ENCODE measurements at regions not wholly inside any gene's neighbourhood (a gene's known extent, or its start where the extent isn't known, plus 50 kb on each side); places are given as distances from the start of the nearest gene placed in this dataset.
A peak's percentile ranks its signal among the peaks of the same experiment; 100 is the strongest.
"Not testable (repeated sequence)": the region's sequence is repeated elsewhere in the genome, so short reads cannot be mapped to it uniquely, and the experiment has no call there.

DNA sequence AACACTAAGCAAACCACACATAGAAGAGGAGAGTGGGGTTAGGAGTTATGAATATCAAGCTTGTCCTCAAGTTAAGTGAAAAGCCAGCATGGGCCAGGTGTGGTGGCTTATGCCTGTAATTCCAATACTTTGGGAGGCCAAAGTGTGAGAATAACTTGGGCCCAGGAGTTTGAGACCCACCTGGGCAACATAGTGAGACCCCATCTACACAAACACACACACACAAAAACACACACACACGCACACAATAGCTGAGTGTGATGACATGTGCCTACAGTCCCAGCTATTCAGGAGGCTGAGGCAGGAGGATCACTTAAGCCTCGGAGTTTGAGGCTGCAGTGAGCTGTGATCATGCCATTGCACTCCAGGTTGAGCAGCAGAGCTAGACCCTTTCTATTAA, 69.7 kb downstream of the PPIAL4G start:
- H4K20me1 ChIP-seq (ENCODE audit: insufficient read depth, low read length); H3K9me3 ChIP-seq (ENCODE audit: low read length); H3K4me2 ChIP-seq (ENCODE audit: low read length); H2AFZ ChIP-seq (ENCODE audit: low read length); H3K27ac ChIP-seq (ENCODE audit: low read depth, low read length, poor library complexity, severe bottlenecking); H3K9me2 ChIP-seq (ENCODE audit: low read depth, low read length); H3K79me2 ChIP-seq (ENCODE audit: insufficient read depth, low read length); H3K9ac ChIP-seq (ENCODE audit: low read length); H3K36me3 ChIP-seq (ENCODE audit: insufficient read depth, low read length); H3K4me3 ChIP-seq (ENCODE audit: low read depth, low read length, poor library complexity, severe bottlenecking); H3F3A ChIP-seq (ENCODE audit: insufficient read depth, low read length); H3K27me3 ChIP-seq (ENCODE audit: insufficient read depth, low read length); H3K4me1 ChIP-seq (ENCODE audit: insufficient read depth, low read length, severe bottlenecking): not testable (repeated sequence)

DNA sequence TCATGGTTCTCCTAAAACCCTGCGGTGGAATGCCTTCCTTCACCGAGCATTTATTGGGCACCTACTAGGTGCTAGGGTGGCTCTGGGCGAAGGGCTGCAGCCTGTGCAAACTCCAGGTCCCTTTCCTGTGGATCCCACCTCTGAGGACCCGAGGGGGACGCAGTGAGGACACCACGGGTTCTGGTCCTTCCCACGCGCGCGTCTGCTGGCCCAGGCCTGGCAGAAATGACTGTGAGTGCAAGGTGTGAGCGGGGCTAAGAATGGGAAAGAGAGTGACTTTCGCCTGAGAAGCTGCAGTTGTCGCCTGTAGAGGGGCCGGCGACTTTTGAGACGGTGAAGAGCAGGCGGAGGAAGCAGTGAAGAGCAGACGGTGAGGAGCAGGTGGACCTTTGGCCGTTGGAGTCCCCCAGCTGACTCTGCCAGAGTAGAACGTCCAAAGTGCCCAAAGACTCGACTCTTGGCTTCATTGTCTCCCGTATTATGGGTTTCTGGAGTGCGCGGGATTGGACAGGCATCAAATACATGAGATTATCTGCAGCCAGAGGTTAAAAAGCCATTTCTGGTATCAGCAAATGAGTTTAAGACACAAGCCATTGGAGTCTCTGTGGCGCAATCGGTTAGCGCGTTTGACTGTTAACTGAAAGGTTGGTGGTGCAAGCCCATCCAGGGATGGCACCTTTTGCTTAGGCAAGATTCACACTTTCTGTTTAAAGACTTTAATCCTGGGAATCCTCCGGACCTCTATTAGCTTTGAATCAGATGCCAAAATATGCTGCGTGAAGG, 78.1 kb downstream of the PPIAL4G start:
- H4K20me1 ChIP-seq (ENCODE audit: insufficient read depth, low read length); H3K27me3 ChIP-seq (ENCODE audit: insufficient read depth, low read length); H2AFZ ChIP-seq (ENCODE audit: low read length); H3K9ac ChIP-seq (ENCODE audit: low read length); H3F3A ChIP-seq (ENCODE audit: insufficient read depth, low read length); H3K27ac ChIP-seq (ENCODE audit: low read depth, low read length, poor library complexity, severe bottlenecking); H3K79me2 ChIP-seq (ENCODE audit: insufficient read depth, low read length); H3K9me3 ChIP-seq (ENCODE audit: low read length); H3K36me3 ChIP-seq (ENCODE audit: insufficient read depth, low read length); H3K9me2 ChIP-seq (ENCODE audit: low read depth, low read length); H3K4me3 ChIP-seq (ENCODE audit: low read depth, low read length, poor library complexity, severe bottlenecking); H3K4me2 ChIP-seq (ENCODE audit: low read length): not testable (repeated sequence)
- H3K4me1 ChIP-seq (ENCODE audit: insufficient read depth, low read length, severe bottlenecking): peaks cover 18% of the 10 kb centered on the region

DNA sequence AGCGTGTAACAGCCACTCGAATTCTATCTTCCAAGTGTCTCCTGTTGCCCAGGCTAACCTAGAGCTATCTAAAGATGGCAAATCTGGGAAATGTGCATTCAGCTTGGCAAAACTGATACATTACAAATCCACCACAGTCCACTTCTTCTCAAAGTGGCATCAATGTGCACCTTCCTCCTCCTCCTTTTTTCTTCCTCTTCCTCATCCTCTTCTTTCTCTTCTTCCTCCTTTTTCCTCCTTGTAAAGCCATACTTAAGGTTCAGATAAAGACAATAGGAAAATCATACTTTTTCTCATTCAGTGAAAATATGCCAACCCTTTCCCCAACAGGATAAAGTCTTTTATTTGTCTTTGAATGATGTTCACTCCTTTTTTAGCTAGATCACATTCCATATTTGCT, 79.2 kb downstream of the PPIAL4G start:
- H3K27me3 ChIP-seq (ENCODE audit: insufficient read depth, low read length); H3K4me2 ChIP-seq (ENCODE audit: low read length): not testable (repeated sequence)

DNA sequence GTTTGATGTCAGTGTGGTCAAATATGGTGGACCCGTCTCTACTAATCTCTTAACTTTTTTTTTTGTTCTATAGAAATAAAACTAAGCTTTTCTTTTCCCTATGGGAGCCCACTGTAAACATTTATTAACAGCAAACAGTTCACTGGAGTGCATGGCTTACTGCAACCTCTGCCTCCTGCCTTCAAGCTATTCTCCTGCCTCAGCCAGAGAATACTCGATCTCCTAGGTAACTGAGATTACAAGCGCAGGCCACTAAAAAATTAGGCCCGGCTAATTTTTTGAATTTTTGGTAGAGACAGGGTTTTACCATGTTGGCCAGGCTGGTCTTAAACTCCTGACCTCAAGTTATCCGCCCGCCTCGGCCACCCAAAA, 80.0 kb downstream of the PPIAL4G start:
- Histone ChIP-seq H3K4me1 (ENCODE audit: insufficient read depth, low read length, severe bottlenecking) (peaks cover 18% of the 10 kb centered on the region), H3K9ac (ENCODE audit: low read length) (peak overlapping the region; percentile 80), H3K4me3 (ENCODE audit: low read depth, low read length, poor library complexity, severe bottlenecking) (peak overlapping the region; percentile 72), H3K27ac (ENCODE audit: low read depth, low read length, poor library complexity, severe bottlenecking) (peak overlapping the region; percentile 71), H3K4me2 (ENCODE audit: low read length) (peak overlapping the region; percentile 61)
- not testable (repeated sequence) for H3F3A ChIP-seq (ENCODE audit: insufficient read depth, low read length); H4K20me1 ChIP-seq (ENCODE audit: insufficient read depth, low read length); H3K9me2 ChIP-seq (ENCODE audit: low read depth, low read length); H3K27me3 ChIP-seq (ENCODE audit: insufficient read depth, low read length); H3K9me3 ChIP-seq (ENCODE audit: low read length); H3K36me3 ChIP-seq (ENCODE audit: insufficient read depth, low read length); H3K79me2 ChIP-seq (ENCODE audit: insufficient read depth, low read length); H2AFZ ChIP-seq (ENCODE audit: low read length)

More for the DNA sequence above, 79.2 kb downstream of the PPIAL4G start:
- H3F3A ChIP-seq (ENCODE audit: insufficient read depth, low read length); H3K9me2 ChIP-seq (ENCODE audit: low read depth, low read length); H2AFZ ChIP-seq (ENCODE audit: low read length); H3K79me2 ChIP-seq (ENCODE audit: insufficient read depth, low read length); H3K9me3 ChIP-seq (ENCODE audit: low read length); H3K4me3 ChIP-seq (ENCODE audit: low read depth, low read length, poor library complexity, severe bottlenecking); H3K27ac ChIP-seq (ENCODE audit: low read depth, low read length, poor library complexity, severe bottlenecking); H3K36me3 ChIP-seq (ENCODE audit: insufficient read depth, low read length); H3K9ac ChIP-seq (ENCODE audit: low read length); H4K20me1 ChIP-seq (ENCODE audit: insufficient read depth, low read length): not testable (repeated sequence)
- H3K4me1 ChIP-seq (ENCODE audit: insufficient read depth, low read length, severe bottlenecking): peaks cover 18% of the 10 kb centered on the region

DNA sequence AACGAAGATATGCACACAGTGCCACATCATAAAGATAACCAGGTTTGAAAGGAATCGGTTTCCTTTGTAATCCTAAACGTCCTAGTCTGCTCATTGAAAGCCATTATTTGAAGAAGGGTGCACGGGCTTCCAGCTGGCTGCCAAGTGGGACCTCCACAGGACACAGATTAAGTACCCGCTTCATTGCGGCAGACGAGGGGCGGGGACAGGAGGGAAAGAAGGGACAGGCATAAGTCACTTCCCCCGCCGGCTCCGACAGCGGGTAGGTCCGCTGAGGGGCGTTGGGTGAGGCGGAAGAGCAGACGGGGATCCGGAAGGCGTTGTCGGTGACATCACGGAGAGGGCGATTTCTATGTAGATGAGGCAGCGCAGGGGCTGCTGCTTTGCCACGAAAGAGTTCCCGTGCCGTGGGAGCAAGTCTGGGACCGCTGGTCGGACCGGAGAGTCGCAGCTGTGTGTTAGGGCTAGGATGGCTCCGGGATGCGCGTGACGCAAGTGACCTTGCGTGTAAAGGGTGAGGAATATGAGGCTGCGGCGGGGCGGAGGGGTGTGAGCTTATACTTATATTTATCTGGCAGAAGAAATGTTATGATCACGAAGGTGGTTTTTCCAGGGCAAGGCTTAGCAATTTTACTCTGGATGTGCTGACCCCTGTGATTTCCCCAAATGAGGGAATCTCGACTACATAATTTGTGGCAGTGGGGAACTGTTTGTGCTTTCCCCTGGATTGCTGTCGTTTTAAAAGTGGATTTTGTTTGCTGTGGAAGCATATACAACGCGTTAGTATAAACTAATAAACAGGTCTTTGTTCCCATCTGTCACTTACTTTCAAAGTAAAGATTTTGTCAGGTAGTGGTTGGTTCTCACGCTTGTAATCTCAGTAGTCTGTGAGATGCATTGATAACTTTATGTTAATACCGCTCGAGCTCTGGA, 80.7 kb downstream of the PPIAL4G start:
- H3K9me3 ChIP-seq (ENCODE audit: low read length); H3K36me3 ChIP-seq (ENCODE audit: insufficient read depth, low read length); H3F3A ChIP-seq (ENCODE audit: insufficient read depth, low read length); H3K9me2 ChIP-seq (ENCODE audit: low read depth, low read length); H4K20me1 ChIP-seq (ENCODE audit: insufficient read depth, low read length); H3K27me3 ChIP-seq (ENCODE audit: insufficient read depth, low read length); H3K79me2 ChIP-seq (ENCODE audit: insufficient read depth, low read length); H2AFZ ChIP-seq (ENCODE audit: low read length): not testable (repeated sequence)
- peak overlapping the region; percentile 72 for H3K4me3 ChIP-seq (ENCODE audit: low read depth, low read length, poor library complexity, severe bottlenecking)
- H3K27ac ChIP-seq (ENCODE audit: low read depth, low read length, poor library complexity, severe bottlenecking): peak overlapping the region; percentile 71
- peaks cover 18% of the 10 kb centered on the region for H3K4me1 ChIP-seq (ENCODE audit: insufficient read depth, low read length, severe bottlenecking)
- peak overlapping the region; percentile 61 for H3K4me2 ChIP-seq (ENCODE audit: low read length)
- peak overlapping the region; percentile 80 for H3K9ac ChIP-seq (ENCODE audit: low read length)

DNA sequence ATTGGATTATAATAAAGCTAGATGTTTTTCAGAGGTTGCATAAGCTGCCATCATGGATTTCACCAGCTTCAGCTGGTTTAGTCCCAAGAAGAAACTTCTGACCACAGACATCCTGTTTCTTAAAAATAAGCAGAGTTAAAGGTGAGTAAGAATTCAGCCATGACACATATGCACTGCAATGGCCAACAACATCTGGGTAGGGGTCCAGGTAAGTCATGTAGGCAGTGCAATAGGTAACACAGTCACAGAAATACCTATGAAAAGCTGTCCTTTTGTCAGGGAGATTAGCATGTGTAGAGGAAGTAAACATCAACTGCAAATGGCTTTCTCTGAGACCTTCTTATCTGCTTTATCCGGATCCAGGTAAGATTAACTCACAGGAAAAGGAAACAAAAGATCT, 85.6 kb downstream of the PPIAL4G start:
- H3K9me3 ChIP-seq (ENCODE audit: low read length); H3K4me2 ChIP-seq (ENCODE audit: low read length); H3K27ac ChIP-seq (ENCODE audit: low read depth, low read length, poor library complexity, severe bottlenecking); H2AFZ ChIP-seq (ENCODE audit: low read length); H3K4me3 ChIP-seq (ENCODE audit: low read depth, low read length, poor library complexity, severe bottlenecking); H3K27me3 ChIP-seq (ENCODE audit: insufficient read depth, low read length); H3K36me3 ChIP-seq (ENCODE audit: insufficient read depth, low read length); H3K79me2 ChIP-seq (ENCODE audit: insufficient read depth, low read length); H3F3A ChIP-seq (ENCODE audit: insufficient read depth, low read length); H4K20me1 ChIP-seq (ENCODE audit: insufficient read depth, low read length); H3K9ac ChIP-seq (ENCODE audit: low read length); H3K9me2 ChIP-seq (ENCODE audit: low read depth, low read length): not testable (repeated sequence)
- peaks cover 12% of the 10 kb centered on the region for H3K4me1 ChIP-seq (ENCODE audit: insufficient read depth, low read length, severe bottlenecking)

DNA sequence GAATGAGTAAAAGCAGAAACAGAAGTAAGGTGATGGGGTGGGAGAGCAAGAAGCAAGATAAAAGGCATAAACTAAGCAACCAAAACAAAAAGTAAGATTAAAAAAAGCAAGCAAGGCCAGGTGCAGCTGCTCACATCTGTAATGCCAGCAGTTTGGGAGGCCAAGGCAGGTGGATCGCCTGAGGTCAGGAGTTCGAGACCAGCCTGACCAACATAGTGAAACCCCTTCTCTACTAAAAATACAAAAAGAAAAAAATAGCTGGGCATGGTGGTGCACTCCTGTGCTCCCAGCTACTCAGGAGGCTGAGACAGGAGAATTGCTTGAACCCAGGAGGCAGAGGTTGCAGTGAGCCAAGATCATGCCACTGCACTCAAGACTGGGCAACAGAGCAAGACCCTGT, 90.6 kb downstream of the PPIAL4G start:
- not testable (repeated sequence) for H3K27me3 ChIP-seq (ENCODE audit: insufficient read depth, low read length); H3K4me2 ChIP-seq (ENCODE audit: low read length); H3K9ac ChIP-seq (ENCODE audit: low read length); H3K9me2 ChIP-seq (ENCODE audit: low read depth, low read length); H4K20me1 ChIP-seq (ENCODE audit: insufficient read depth, low read length); H3K79me2 ChIP-seq (ENCODE audit: insufficient read depth, low read length); H3K4me3 ChIP-seq (ENCODE audit: low read depth, low read length, poor library complexity, severe bottlenecking); H3F3A ChIP-seq (ENCODE audit: insufficient read depth, low read length); H3K36me3 ChIP-seq (ENCODE audit: insufficient read depth, low read length); H3K9me3 ChIP-seq (ENCODE audit: low read length); H3K27ac ChIP-seq (ENCODE audit: low read depth, low read length, poor library complexity, severe bottlenecking); H2AFZ ChIP-seq (ENCODE audit: low read length)
- H3K4me1 ChIP-seq (ENCODE audit: insufficient read depth, low read length, severe bottlenecking): peaks cover 24% of the 10 kb centered on the region
